ENCODE measurements at regions not wholly inside any gene's neighbourhood (a gene's known extent, or its start where the extent isn't known, plus 50 kb on each side); places are given as distances from the start of the nearest gene placed in this dataset.

- Histone ChIP-seq H3K79me2 (ENCODE audit: control insufficient read depth, insufficient read depth, low read length) (no peaks in the 10 kb centered on the region), H3K27ac (ENCODE audit: control insufficient read depth, insufficient read depth, low read length) (no peak overlapping the region), H3K9me3 (ENCODE audit: control insufficient read depth, low read depth, low read length) (no peaks in the 10 kb centered on the region), H4K20me1 (ENCODE audit: control insufficient read depth, extremely low read depth, insufficient read depth, low read length) (no peaks in the 10 kb centered on the region), H3K4me2 (ENCODE audit: control insufficient read depth, extremely low read depth, insufficient read depth, low read depth, low read length) (no peak overlapping the region), H3K9me1 (ENCODE audit: control insufficient read depth, extremely low read depth, insufficient read depth, low read length) (no peaks in the 10 kb centered on the region), H2AFZ (ENCODE audit: control insufficient read depth, low read length) (no peak overlapping the region), H3K27me3 (ENCODE audit: control insufficient read depth, extremely low read depth, insufficient read depth, low read length) (no peaks in the 10 kb centered on the region), H3K36me3 (ENCODE audit: control insufficient read depth in 2 of 2, extremely low read depth in 1 of 2, insufficient read depth in 2 of 2, low read length in 2 of 2) (no peaks in the 10 kb centered on the region), H3K9ac (ENCODE audit: control insufficient read depth, extremely low read depth, insufficient read depth, low read length) (no peak overlapping the region), H3K4me3 (ENCODE audit: control insufficient read depth in 2 of 3, extremely low read depth in 1 of 3, insufficient read depth in 2 of 3, low read depth in 1 of 3, low read length in 3 of 3) (no peak overlapping the region), H3K4me1 (ENCODE audit: control insufficient read depth, extremely low read depth, insufficient read depth, low read length) (no peaks in the 10 kb centered on the region)
- dilution Hi-C loops (cut with MboI; ENCODE audit: extremely low pct_ligation_motif_present, low sequenced_read_pairs) = no loop called here
- no peak for TF ChIP-seq CTCF (optimal IDR thresholded peaks at IDR 0.05 in 1 of 3, IDR thresholded peaks at IDR 0.05 in 1 of 3, conservative IDR thresholded peaks at IDR 0.05 in 1 of 3; ENCODE audit: extremely low read depth in 1 of 3, insufficient read depth in 2 of 3, low read length in 3 of 3)
- TF ChIP-seq EZH2 (IDR thresholded peaks at IDR 0.05; ENCODE audit: low read length) = no peak
- FAIRE-seq = no peak
- no peak for DNase-seq (ENCODE audit: low read depth, low spot score)
Observed at GRCh38 chr5:119808474-119808873, 179.1 kb downstream of the FAM170A start.

- no peaks in the 10 kb centered on the region for H3K79me2 ChIP-seq (ENCODE audit: control insufficient read depth, insufficient read depth, low read length)
- no peak overlapping the region for H3K4me3 ChIP-seq (ENCODE audit: control insufficient read depth in 2 of 3, extremely low read depth in 1 of 3, insufficient read depth in 2 of 3, low read depth in 1 of 3, low read length in 3 of 3)
- FAIRE-seq (no peak), DNase-seq (ENCODE audit: low read depth, low spot score) (no peak)
- no peaks in the 10 kb centered on the region for H3K9me3 ChIP-seq (ENCODE audit: control insufficient read depth, low read depth, low read length)
- H3K4me2 ChIP-seq (ENCODE audit: control insufficient read depth, extremely low read depth, insufficient read depth, low read depth, low read length) = no peak overlapping the region
- no peaks in the 10 kb centered on the region for H3K36me3 ChIP-seq (ENCODE audit: control insufficient read depth in 2 of 2, extremely low read depth in 1 of 2, insufficient read depth in 2 of 2, low read length in 2 of 2)
- no peaks in the 10 kb centered on the region for H3K4me1 ChIP-seq (ENCODE audit: control insufficient read depth, extremely low read depth, insufficient read depth, low read length)
- dilution Hi-C loops (cut with MboI; ENCODE audit: extremely low pct_ligation_motif_present, low sequenced_read_pairs) = no loop called here
- no peak overlapping the region for H3K9ac ChIP-seq (ENCODE audit: control insufficient read depth, extremely low read depth, insufficient read depth, low read length)
- no peaks in the 10 kb centered on the region for H3K9me1 ChIP-seq (ENCODE audit: control insufficient read depth, extremely low read depth, insufficient read depth, low read length)
- no peaks in the 10 kb centered on the region for H3K27me3 ChIP-seq (ENCODE audit: control insufficient read depth, extremely low read depth, insufficient read depth, low read length)
- H4K20me1 ChIP-seq (ENCODE audit: control insufficient read depth, extremely low read depth, insufficient read depth, low read length) = no peaks in the 10 kb centered on the region
- no peak overlapping the region for H3K27ac ChIP-seq (ENCODE audit: control insufficient read depth, insufficient read depth, low read length)
- TF ChIP-seq EZH2 (IDR thresholded peaks at IDR 0.05; ENCODE audit: low read length) (no peak), CTCF (optimal IDR thresholded peaks at IDR 0.05 in 1 of 3, IDR thresholded peaks at IDR 0.05 in 1 of 3, conservative IDR thresholded peaks at IDR 0.05 in 1 of 3; ENCODE audit: extremely low read depth in 1 of 3, insufficient read depth in 2 of 3, low read length in 3 of 3) (no peak)
- H2AFZ ChIP-seq (ENCODE audit: control insufficient read depth, low read length) = no peak overlapping the region
Observed at GRCh38 chr5:119810217-119810616, 180.9 kb downstream of the FAM170A start.
